Activated effector memory CD4-positive, alpha-beta T cell treated with anti-CD3 and anti-CD28 coated beads, Interleukin-2, amount 50 U/mL, for 16 hours (primary cell): ENCODE measurements at regions not wholly inside any gene's neighbourhood (a gene's known extent, or its start where the extent isn't known, plus 50 kb on each side); places are given as distances from the start of the nearest gene placed in this dataset.
"Not testable (repeated sequence)": the region's sequence is repeated elsewhere in the genome, so short reads cannot be mapped to it uniquely, and the experiment has no call there.

ENCODE experiments used
- DNase-seq: peaks from one replicate; pipeline ENCODE4 v3.0.0-alpha.2; 2020

DNA sequence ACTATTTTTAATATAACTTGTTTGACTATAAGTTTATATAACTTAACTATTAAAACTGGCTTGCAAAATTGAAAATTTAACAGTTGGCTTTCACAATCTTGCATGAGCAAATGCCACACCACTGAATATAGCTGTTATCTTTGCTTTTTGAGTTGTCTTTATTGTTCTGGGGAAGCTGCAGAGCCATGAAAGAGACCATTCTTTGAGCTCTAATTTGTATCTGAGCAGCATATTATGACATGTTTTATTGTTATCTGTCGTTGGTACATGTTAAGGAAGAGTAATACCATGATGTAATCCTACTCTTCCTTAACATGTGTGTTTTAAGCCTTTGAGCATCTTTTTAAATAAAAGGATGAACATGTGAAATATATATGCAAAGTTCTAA, 97.1 kb upstream of the ANK2 start:
- no peak for DNase-seq

DNA sequence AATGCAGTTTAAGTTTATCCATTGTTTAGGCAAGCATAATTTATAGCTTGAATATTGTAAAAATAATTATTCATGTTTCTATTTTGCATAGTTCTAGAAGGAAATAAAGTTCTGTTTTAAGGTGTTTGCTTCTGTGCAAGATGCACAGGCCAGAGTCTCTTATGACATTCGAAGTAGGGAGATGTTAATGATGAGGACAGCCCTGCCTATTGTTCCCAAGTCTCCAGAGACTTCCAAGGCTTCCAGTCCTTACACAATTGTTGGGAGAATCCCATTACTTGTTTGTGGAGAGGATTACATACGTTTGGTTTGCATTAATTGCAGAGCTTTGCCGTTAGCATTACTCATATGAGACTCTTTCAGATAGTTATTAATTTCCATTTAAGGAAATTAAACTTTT, 96.2 kb upstream of the ANK2 start:
- no peak for DNase-seq

DNA sequence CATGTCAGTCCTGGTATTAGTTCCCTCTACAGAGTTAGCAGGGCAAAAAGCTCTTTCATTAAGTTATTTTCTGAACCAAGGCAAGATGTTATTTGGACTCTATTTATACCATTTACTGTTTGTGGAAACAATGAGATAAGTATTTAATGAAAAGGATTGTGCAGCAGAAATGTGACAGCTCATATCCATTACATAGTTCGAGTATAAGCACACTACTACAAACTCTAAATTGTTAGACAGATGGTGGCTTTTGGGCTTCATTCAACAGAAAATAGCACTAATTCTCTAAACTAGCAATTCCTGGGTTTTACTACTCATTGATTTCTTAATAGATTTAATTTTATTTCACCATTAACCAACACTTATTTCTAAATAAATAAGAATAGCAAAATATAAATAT, 95.2 kb upstream of the ANK2 start:
- no peak for DNase-seq

DNA sequence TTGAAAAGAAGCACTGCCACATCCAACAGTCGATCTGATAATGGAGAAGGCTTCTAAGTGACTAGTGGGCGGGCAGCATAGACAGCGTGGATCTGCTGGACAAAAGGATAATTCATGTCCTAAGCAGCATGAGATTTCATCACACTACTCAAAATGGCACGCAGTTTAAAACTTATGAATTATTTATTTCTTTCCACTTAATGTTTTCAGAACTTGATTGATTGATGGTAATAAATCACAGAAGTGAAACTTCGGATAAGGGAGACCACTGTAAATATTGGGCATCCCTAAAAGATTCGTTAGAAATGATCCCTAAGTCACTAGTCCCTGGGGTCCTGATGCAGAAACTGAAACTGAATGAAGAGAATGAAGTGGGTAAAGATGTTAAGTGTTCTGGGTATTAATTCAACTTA, 93.0 kb upstream of the ANK2 start:
- DNase-seq, result no peak

DNA sequence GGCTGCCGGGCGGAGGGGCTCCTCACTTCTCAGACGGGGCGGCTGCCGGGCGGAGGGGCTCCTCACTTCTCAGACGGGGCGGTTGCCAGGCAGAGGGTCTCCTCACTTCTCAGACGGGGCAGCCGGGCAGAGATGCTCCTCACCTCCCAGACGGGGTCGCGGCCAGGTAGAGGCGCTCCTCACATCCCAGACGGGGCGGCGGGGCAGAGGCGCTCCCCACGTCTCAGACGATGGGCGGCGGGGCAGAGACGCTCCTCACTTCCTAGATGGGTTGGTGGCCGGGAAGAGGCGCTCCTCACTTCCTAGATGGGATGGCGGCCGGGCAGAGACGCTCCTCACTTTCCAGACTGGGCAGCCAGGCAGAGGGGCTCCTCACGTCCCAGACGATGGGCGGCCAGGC, 91.7 kb upstream of the ANK2 start:
- DNase-seq, result not testable (repeated sequence)

DNA sequence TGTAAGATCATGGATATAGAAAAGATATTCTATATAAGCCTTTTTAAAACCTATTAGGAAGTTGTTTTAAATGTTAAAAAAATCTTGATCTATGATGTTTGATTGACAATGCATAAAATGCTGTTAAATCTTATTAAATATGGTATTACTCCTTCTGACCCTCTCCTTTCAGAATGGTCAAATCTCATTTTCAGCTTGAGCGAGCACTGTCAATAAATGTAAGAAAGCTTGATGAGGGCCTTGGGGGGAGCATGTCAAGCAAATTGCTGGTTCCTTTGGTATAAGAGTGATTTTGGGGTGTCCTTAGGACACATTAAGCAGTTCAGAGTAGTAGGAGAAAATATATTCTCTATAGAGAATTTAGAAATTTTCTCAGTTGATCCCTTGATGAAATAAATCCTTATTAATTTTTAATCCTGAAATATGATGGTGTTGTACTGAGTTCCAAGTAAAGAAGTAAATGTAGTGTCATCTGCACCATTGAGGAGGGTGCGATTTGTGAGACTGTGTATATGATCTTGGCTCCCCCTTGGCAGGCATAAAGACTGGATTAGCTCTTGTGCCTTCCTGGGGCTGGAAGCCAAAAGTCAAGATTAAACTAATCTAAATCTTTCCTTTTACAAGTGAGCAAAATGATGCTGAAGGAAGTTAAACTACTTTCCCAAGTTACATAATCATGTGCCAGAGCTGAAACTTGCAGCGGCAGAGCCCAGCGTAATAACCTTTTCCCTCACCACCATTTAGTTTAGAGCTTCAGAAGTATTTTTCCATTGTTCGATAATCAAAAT, 82.6 kb upstream of the ANK2 start:
- no peak for DNase-seq

DNA sequence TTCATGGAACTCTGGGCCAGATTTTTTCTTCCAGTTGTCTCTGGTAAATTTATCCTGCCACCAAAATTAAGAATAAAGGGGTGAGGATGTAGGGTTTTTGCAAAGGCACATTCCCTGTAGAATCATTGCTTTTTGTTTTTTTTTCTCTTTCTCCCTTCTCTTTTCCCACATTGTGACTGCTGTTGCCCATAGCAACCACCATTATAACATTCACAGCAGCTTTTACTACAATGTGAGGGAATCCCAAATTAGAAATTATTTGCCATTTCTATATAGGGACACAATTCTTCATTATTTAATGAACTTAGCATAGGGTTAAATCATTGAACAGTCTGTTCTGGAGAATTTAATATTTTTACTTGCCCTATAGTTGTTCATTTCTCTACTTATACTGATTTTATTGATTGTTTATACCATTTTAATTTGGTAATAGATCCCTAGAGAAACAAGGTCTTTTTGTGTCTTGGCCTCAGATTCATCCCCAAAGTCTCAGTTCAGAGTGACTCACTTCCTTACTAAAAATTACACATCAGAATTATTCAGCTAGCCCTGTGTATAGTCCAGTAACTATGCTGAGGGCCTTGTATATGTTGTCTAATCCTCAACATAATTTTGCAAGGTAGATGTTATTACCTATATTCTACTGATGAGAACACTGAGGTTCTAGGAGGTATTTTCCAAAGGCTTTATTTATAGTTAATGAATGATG, 80.8 kb upstream of the ANK2 start:
- DNase-seq, result no peak

DNA sequence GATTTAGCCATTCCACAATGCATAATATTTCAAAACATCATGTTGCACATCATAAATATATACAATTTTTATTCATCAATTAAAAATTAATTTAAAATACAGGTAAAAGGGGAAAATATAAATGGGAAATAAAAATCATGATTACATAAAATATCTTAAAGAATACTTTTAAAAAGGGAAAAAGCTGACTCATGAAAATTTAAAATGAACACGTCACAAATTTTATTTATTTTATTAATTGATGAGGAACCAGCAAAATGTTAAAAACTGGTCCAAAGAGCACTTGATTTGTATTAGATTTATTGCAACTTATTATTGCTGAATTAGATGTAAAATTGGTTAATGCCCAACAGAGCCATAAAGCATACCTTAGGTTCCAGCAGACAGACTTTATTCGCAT, 78.5 kb upstream of the ANK2 start:
- no peak for DNase-seq

DNA sequence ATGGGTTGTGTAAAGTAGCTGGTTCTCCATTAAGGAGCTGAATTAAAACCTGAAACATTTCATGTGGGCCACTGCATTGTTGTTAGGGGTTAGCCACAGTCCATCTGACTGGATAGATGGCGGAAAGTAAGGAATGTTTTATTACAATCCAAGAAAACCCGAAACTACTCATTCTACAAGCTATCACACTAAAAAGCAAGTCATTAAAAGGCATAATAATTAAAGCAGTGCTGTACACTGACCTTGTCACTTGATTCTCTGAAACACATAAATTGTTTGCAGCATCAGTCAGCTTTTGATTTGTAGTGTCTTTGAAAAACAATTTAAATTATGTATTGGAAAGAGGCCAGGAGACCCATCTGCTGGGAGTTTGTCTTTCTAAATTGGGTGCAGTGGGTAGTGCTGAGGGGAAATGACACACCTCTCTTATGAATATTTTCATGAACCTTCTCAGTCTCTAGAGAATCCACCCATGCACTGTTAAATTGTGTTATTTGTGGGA, 75.7 kb upstream of the ANK2 start:
- no peak for DNase-seq

DNA sequence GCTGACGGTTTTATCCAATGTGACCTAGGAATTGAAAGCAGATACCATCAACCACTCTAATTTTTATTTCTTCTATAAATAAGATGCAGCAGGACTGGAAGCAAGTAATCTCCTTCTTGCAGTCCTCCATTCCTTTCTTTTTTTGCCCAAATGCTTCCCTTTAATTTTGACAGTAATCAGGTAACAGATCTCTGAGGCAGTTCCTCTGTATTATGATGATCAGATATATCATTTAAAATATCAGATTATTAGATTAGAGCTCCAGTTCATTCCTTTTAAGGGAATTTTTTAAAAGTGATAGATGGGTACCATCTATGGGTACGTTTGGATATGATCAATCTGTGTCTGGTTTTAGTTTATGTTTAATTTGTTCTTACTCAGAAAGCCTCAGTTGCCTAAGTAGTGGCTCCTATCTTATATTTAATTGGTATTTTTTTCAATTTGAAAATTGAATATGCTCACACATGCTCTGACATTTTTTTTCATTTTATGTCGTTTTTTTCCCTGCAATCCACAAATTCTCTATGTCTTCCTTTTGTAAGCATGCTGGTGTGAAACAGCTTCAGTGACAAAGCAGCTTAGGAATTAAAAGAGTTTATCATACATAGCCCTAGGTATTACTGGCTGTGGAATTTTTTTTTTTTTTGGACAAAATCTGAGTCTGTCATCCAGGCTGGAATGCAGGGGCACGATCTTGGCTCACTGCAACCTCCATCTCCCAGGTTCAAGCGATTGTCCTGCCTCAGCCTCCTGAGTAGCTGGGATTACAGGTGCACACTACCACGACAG, 73.7 kb upstream of the ANK2 start:
- no peak for DNase-seq

DNA sequence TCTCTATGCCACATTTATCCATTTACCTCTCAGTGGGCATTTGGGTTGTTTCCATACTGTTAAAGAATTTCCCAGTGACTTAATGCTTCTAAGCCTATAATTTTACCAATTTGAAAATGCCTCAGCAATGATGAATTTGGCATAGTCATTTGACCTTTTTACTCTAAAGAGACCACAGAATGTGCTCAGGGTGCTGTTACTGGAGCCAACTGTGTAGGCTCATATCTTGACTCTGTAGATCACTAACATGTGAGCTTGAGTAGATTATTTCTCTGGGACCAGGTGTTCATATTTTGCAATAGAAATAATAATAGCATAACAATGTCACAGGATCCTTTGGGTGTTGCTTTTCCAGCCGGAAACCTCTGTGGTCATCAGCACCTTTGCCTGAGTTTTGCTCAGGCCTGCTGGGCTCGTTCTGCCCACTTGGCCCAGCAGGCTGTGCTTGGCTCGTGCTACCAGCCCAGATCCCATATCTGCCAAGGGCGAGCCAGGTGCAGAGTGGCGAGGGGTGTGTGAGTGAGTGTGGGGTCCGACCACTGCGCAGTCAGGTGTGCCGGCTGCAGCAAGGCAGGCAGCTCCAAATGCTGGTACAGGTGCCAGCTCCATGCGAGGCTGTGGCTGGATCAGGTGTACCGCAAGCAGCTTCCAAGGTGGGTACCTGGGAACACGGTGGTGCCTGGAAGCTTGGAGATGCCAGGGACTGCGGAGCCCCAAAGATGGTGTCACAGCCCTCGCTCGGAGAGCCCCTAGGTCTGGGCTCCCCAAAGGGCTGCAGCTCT, 70.6 kb upstream of the ANK2 start:
- no peak for DNase-seq

DNA sequence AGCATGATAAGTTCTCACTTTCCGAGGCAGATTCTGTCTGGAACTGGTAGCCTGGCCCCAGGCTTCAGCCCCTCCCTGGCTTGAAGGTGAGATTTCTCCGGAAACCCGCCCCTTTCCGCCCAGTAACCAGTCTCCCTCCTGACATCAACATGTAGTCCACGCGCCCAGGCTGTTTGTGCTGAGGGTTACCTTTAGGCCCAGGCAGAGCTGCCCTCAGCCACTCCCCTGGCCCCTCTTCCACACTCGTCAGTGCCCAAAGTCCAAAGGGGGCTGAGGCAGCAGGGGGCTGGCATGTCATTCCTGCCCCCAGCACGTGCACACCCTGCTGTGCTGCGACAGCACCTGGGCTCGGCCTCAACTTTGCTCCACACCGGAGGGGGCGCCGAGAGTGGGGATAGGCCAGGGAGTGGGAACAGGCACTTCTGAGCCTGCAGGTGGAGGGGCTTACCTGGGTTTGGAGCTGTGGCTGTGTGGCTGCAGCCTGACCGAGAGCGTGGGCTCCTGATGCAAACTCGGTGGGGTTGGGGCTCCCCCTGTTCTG, 69.5 kb upstream of the ANK2 start:
- DNase-seq, result no peak

DNA sequence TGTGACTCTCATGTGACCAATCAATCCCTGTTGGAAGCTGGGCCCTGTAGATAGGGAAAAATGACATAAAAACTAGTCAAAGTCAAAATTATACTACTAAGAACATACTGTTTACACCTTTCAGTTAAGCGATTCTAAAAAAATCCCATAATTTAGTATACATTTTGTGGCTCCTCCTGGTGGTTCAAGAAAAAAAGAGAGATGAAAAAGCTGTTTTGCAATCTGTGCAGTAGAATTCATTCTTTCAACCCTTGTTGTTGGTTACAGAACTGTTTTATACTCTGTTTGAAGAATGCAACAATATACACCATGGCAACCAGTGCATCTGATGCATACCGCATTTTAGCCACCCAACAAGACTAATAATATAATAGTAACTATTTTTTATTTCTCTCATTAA, 66.8 kb upstream of the ANK2 start:
- DNase-seq, result no peak

DNA sequence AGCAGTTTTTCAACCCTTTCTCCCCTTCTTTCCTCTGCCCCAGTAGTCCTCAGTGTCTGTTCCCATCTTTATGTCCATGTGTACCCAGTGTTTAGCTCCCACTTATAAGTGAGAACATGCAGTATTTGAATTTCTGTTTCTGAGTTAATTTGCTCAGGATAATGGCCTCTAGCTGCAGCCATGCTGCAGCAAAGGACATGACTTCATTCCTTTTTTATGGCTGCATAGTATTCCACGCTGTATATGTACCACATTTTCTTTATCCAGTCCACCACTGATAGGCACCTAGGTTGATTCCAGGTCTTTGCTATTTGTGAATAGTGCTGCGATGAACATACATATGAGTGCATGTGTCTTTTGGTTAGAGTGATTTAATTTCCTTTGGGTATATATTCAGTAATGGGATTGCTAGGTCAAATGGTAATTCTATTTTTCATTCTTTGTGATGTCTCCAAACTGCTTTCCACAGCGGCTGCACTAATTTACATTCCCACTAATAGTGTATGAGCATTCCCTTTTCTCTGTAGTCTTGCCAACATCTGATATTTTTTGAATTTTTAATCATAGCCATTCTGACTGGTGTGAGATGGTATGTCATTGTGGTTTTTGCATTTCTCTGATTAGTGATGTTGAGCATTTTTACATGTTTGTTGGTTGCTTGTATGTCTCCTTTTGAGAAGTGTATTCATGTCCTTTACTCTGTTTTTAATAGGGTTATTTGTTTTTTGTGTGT, 54.6 kb upstream of the ANK2 start:
- DNase-seq, result no peak
